ENCODE measurements at regions not wholly inside any gene's neighbourhood (a gene's known extent, or its start where the extent isn't known, plus 50 kb on each side); places are given as distances from the start of the nearest gene placed in this dataset.

DNA sequence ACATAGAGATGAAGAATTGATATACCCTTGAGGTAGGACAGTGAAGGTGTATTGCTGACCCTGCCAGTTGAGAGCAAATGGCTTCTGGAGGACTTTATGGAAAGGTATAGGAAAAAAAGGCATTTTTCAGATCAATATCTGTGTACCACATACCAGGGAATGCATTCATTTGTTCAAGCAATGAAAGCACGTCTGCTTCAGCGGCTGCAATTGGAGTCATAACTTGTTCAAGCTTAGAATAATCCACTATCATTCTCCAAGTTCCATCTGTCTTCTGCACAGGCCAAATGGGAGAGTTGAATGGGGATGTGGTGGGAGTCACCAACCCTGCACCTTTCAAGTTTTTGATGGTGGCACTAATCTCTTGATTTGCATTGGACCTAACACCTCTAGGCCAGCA is 249.6 kb upstream of the PTER start (continued):
- TF ChIP-seq, protein P1, sequence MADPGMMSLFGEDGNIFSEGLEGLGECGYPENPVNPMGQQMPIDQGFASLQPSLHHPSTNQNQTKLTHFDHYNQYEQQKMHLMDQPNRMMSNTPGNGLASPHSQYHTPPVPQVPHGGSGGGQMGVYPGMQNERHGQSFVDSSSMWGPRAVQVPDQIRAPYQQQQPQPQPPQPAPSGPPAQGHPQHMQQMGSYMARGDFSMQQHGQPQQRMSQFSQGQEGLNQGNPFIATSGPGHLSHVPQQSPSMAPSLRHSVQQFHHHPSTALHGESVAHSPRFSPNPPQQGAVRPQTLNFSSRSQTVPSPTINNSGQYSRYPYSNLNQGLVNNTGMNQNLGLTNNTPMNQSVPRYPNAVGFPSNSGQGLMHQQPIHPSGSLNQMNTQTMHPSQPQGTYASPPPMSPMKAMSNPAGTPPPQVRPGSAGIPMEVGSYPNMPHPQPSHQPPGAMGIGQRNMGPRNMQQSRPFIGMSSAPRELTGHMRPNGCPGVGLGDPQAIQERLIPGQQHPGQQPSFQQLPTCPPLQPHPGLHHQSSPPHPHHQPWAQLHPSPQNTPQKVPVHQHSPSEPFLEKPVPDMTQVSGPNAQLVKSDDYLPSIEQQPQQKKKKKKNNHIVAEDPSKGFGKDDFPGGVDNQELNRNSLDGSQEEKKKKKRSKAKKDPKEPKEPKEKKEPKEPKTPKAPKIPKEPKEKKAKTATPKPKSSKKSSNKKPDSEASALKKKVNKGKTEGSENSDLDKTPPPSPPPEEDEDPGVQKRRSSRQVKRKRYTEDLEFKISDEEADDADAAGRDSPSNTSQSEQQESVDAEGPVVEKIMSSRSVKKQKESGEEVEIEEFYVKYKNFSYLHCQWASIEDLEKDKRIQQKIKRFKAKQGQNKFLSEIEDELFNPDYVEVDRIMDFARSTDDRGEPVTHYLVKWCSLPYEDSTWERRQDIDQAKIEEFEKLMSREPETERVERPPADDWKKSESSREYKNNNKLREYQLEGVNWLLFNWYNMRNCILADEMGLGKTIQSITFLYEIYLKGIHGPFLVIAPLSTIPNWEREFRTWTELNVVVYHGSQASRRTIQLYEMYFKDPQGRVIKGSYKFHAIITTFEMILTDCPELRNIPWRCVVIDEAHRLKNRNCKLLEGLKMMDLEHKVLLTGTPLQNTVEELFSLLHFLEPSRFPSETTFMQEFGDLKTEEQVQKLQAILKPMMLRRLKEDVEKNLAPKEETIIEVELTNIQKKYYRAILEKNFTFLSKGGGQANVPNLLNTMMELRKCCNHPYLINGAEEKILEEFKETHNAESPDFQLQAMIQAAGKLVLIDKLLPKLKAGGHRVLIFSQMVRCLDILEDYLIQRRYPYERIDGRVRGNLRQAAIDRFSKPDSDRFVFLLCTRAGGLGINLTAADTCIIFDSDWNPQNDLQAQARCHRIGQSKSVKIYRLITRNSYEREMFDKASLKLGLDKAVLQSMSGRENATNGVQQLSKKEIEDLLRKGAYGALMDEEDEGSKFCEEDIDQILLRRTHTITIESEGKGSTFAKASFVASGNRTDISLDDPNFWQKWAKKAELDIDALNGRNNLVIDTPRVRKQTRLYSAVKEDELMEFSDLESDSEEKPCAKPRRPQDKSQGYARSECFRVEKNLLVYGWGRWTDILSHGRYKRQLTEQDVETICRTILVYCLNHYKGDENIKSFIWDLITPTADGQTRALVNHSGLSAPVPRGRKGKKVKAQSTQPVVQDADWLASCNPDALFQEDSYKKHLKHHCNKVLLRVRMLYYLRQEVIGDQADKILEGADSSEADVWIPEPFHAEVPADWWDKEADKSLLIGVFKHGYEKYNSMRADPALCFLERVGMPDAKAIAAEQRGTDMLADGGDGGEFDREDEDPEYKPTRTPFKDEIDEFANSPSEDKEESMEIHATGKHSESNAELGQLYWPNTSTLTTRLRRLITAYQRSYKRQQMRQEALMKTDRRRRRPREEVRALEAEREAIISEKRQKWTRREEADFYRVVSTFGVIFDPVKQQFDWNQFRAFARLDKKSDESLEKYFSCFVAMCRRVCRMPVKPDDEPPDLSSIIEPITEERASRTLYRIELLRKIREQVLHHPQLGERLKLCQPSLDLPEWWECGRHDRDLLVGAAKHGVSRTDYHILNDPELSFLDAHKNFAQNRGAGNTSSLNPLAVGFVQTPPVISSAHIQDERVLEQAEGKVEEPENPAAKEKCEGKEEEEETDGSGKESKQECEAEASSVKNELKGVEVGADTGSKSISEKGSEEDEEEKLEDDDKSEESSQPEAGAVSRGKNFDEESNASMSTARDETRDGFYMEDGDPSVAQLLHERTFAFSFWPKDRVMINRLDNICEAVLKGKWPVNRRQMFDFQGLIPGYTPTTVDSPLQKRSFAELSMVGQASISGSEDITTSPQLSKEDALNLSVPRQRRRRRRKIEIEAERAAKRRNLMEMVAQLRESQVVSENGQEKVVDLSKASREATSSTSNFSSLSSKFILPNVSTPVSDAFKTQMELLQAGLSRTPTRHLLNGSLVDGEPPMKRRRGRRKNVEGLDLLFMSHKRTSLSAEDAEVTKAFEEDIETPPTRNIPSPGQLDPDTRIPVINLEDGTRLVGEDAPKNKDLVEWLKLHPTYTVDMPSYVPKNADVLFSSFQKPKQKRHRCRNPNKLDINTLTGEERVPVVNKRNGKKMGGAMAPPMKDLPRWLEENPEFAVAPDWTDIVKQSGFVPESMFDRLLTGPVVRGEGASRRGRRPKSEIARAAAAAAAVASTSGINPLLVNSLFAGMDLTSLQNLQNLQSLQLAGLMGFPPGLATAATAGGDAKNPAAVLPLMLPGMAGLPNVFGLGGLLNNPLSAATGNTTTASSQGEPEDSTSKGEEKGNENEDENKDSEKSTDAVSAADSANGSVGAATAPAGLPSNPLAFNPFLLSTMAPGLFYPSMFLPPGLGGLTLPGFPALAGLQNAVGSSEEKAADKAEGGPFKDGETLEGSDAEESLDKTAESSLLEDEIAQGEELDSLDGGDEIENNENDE (IDR thresholded peaks at IDR 0.05; ENCODE audit: insufficient replicate concordance, low read length): no peak
- TF ChIP-seq SUZ12 (IDR thresholded peaks at IDR 0.05; ENCODE audit: low read length): no peak
- TF ChIP-seq HDAC6 (IDR thresholded peaks at IDR 0.05; ENCODE audit: low read depth, low read length): no peak
- no peak for TF ChIP-seq SAP30 (IDR thresholded peaks at IDR 0.05; ENCODE audit: insufficient read depth, insufficient replicate concordance, low read length)
- no peak for TF ChIP-seq GABPA (IDR thresholded peaks at IDR 0.05; ENCODE audit: borderline replicate concordance, insufficient read depth, low read length)
- TF ChIP-seq, protein P2, sequence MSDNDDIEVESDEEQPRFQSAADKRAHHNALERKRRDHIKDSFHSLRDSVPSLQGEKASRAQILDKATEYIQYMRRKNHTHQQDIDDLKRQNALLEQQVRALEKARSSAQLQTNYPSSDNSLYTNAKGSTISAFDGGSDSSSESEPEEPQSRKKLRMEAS (IDR thresholded peaks at IDR 0.05): no peak
- TF ChIP-seq GTF2F1 (IDR thresholded peaks at IDR 0.05; ENCODE audit: borderline replicate concordance, low read depth, low read length): no peak
